HCT116 (cell line): ENCODE measurements at regions not wholly inside any gene's neighbourhood (a gene's known extent, or its start where the extent isn't known, plus 50 kb on each side); places are given as distances from the start of the nearest gene placed in this dataset.

Experiments used
- ATAC-seq: fragments of 200-7000 bp; cut with Tn5 transposase; 2 replicates; pipeline ENCODE4 v1.9.1; 2020; ENCODE audit warnings: mild to moderate bottlenecking, moderate library complexity
- BruUV-seq: library from RNA; stranded (reverse); fragments of 400-500 nt; replicated peaks from 2 replicates; lab custom pipeline; 2021; lab: Mats Ljungman, UMichigan
- CTCF ChIA-PET: fragments of 300-600 bp; sonication (Branson Sonifier 250); formaldehyde crosslinking; loops from one replicate; lab custom pipeline; 2021; ENCODE audit warnings: antibody characterized with exemption; lab: Charles Lee
- POLR2A ChIA-PET: fragments of 300-600, 350-600 bp; sonication (Branson Sonifier 250); formaldehyde crosslinking; loops from one replicate; lab custom pipeline; 2021; ENCODE audit warnings: antibody characterized with exemption; lab: Charles Lee
- RAD21 ChIA-PET, 2 experiments: fragments of 300-600 bp; sonication (Branson Sonifier 250); formaldehyde crosslinking; loops; one replicate each; lab custom pipeline; 2023; ENCODE audit warnings: low total read pairs in 2 of 2; ENCODE audit not compliant: uncharacterized antibody in 2 of 2, unreplicated experiment in 2 of 2, low non-redundant PET in 1 of 2; lab: Charles Lee
- DNase-seq: peaks from one replicate; pipeline ENCODE4 v3.0.0-alpha.2; 2010; ENCODE audit warnings: low read depth, low spot score
- H2AFZ ChIP-seq: fragments of 200-600 bp; shearing (Covaris generic), sonication (generic); 2 replicates; pipeline ENCODE4 v1.6.1; 2017; ENCODE audit warnings: low read depth, mixed run types, mixed read lengths, antibody characterized with exemption, low read length; ENCODE audit not compliant: poor library complexity, severe bottlenecking
- H3K27ac ChIP-seq: 2 replicates; pipeline ENCODE4 v1.5.1; 2012; ENCODE audit warnings: low read depth, low read length
- H3K27me3 ChIP-seq: fragments of 200-600 bp; sonication (generic); 2 replicates; pipeline ENCODE4 v1.6.1; 2016; ENCODE audit warnings: mixed run types, low read length, mixed read lengths; ENCODE audit not compliant: insufficient read depth
- H3K36me3 ChIP-seq, 2 experiments: fragments of 200-500 bp in 1 of 2; fragments of 200-600 bp in 1 of 2; sonication (Bioruptor generic) in 1 of 2; sonication (generic) in 1 of 2; 2 replicates each; pipeline versions ENCODE4 v1.5.1 to v1.6.1; 2014 to 2016; ENCODE audit warnings: low read length in 2 of 2, inconsistent platforms in 1 of 2, mixed read lengths in 1 of 2, mixed run types in 1 of 2; ENCODE audit not compliant: insufficient read depth in 2 of 2, control insufficient read depth in 1 of 2
- H3K4me1 ChIP-seq, 2 experiments: fragments of 200-600 bp in 1 of 2; sonication (generic) in 1 of 2; 2 replicates each; pipeline versions ENCODE4 v1.5.1 to v1.6.1; 2012 to 2017; ENCODE audit warnings: low read length in 2 of 2, inconsistent platforms in 1 of 2, mild to moderate bottlenecking in 1 of 2, mixed read lengths in 1 of 2, mixed run types in 1 of 2, moderate library complexity in 1 of 2; ENCODE audit not compliant: insufficient read depth in 2 of 2, control insufficient read depth in 1 of 2
- H3K4me2 ChIP-seq: fragments of 200-600 bp; sonication (generic); 2 replicates; pipeline ENCODE4 v1.6.1; 2017; ENCODE audit warnings: mixed run types, low read length, mixed read lengths
- H3K4me3 ChIP-seq, 2 experiments: fragments of 200-600 bp in 1 of 2; sonication (generic) in 1 of 2; replicated peaks in 1 of 2; 2 replicates each; pipeline ENCODE4 v1.5.1; 2011 to 2016; ENCODE audit warnings: low read length in 2 of 2, control low read depth in 1 of 2, low read depth in 1 of 2, mild to moderate bottlenecking in 1 of 2, mixed read lengths in 1 of 2, mixed run types in 1 of 2
- H3K79me2 ChIP-seq: fragments of 200-600 bp; sonication (generic); 2 replicates; pipeline ENCODE4 v1.6.1; 2017; ENCODE audit warnings: mild to moderate bottlenecking, mixed run types, low read length, moderate library complexity, mixed read lengths; ENCODE audit not compliant: insufficient read depth
- H3K9ac ChIP-seq: fragments of 200-600 bp; sonication (generic); 2 replicates; pipeline ENCODE4 v1.6.1; 2016; ENCODE audit warnings: low read length, mixed read lengths
- H3K9me2 ChIP-seq: fragments of 200-600 bp; sonication (generic), shearing (Covaris generic); 2 replicates; pipeline ENCODE4 v1.6.1; 2017; ENCODE audit warnings: mixed run types, mild to moderate bottlenecking, moderate library complexity; ENCODE audit not compliant: insufficient read depth
- H3K9me3 ChIP-seq, 2 experiments: fragments of 200-500 bp in 1 of 2; fragments of 200-600 bp in 1 of 2; sonication (Bioruptor generic) in 1 of 2; sonication (generic) in 1 of 2; 2 replicates each; pipeline ENCODE4 v1.6.1; 2014 to 2017; ENCODE audit warnings: low read length in 2 of 2, mixed read lengths in 2 of 2, inconsistent platforms in 1 of 2, low read depth in 1 of 2, mild to moderate bottlenecking in 1 of 2, mixed run types in 1 of 2, moderate library complexity in 1 of 2; ENCODE audit not compliant: control insufficient read depth in 1 of 2, insufficient read depth in 1 of 2
- H4K20me1 ChIP-seq: fragments of 200-600 bp; sonication (generic), shearing (Covaris generic); 2 replicates; pipeline ENCODE4 v1.6.1; 2017; ENCODE audit warnings: mixed run types, mild to moderate bottlenecking, moderate library complexity; ENCODE audit not compliant: insufficient read depth
- ATF3 ChIP-seq: IDR thresholded peaks from 2 replicates; pipeline ENCODE4 v1.6.1; 2012
- CTCF ChIP-seq, 3 experiments: fragments of 200-600 bp in 1 of 3; sonication (generic) in 1 of 3; IDR thresholded peaks in 2 of 3; conservative IDR thresholded peaks in 1 of 3; 2 replicates each; pipeline ENCODE4 v1.5.1; 2012 to 2017; ENCODE audit warnings: low read depth in 2 of 3, low read length in 2 of 3, antibody characterized with exemption in 1 of 3, borderline replicate concordance in 1 of 3, control low read depth in 1 of 3, mild to moderate bottlenecking in 1 of 3, mixed read lengths in 1 of 3, mixed run types in 1 of 3, moderate library complexity in 1 of 3; ENCODE audit not compliant: insufficient read depth in 1 of 3
- EGR1 ChIP-seq: IDR thresholded peaks from 2 replicates; pipeline ENCODE4 v1.6.1; 2012; ENCODE audit warnings: low read depth
- EZH2 ChIP-seq: fragments of 200-600 bp; sonication (generic); IDR thresholded peaks from 2 replicates; pipeline ENCODE4 v1.6.1; 2017; ENCODE audit warnings: antibody characterized with exemption, mixed run types
- EZH2phosphoT487 ChIP-seq: fragments of 200-600 bp; IDR thresholded peaks from 2 replicates; pipeline ENCODE4 v1.6.1; 2018; ENCODE audit warnings: antibody characterized with exemption, borderline replicate concordance
- SIN3A ChIP-seq: IDR thresholded peaks from 2 replicates; pipeline ENCODE4 v1.6.1; 2012; ENCODE audit warnings: low read depth
- SP1 ChIP-seq: IDR thresholded peaks from 2 replicates; pipeline ENCODE4 v1.6.1; 2012; ENCODE audit warnings: low read depth
- SRF ChIP-seq: IDR thresholded peaks from 2 replicates; pipeline ENCODE4 v1.6.1; 2012; ENCODE audit warnings: low read depth
- TCF7L2 ChIP-seq: IDR thresholded peaks from 2 replicates; pipeline ENCODE4 v1.7.0; 2011; ENCODE audit warnings: borderline replicate concordance, inconsistent platforms; ENCODE audit not compliant: insufficient read depth, insufficient read length; ENCODE audit errors: extremely low read depth
- YY1 ChIP-seq: IDR thresholded peaks from 2 replicates; pipeline ENCODE4 v1.6.1; 2011; ENCODE audit warnings: low read length, low read depth, moderate library complexity, mild to moderate bottlenecking; ENCODE audit not compliant: insufficient replicate concordance; ENCODE audit errors: extremely low read depth
- ZBTB33 ChIP-seq: IDR thresholded peaks from 2 replicates; pipeline ENCODE4 v1.6.1; 2011; ENCODE audit warnings: mild to moderate bottlenecking, low read length, moderate library complexity; ENCODE audit not compliant: insufficient replicate concordance; ENCODE audit errors: extremely low read depth
- ZFX ChIP-seq: fragments of 450-650 bp; IDR thresholded peaks from 2 replicates; pipeline ENCODE4 v1.6.1; 2017
- intact Hi-C: fragments of 100-400 bp; cut with micrococcal nuclease; formaldehyde crosslinking; loops from 2 replicates; pipeline ENCODE4 v1.10.0; 2022

- H3K27me3 ChIP-seq, result no peaks in the 10 kb centered on the region
- ATAC-seq, result no peak
- CTCF ChIA-PET, result no interaction called here
- peaks cover 0 to 4% of the 10 kb centered on the region in 2 experiments; a peak in 2 of 4 replicates for H3K4me1 ChIP-seq
- H3K9me3 ChIP-seq, result no peaks in the 10 kb centered on the region
- no peak overlapping the region for H2AFZ ChIP-seq
- no peak overlapping the region for H3K9ac ChIP-seq
- POLR2A ChIA-PET, result no interaction called here
- no peaks in the 10 kb centered on the region for H4K20me1 ChIP-seq
- TF ChIP-seq EZH2, result no peak
- TF ChIP-seq, all 23 proteins: peak for 0
- Histone ChIP-seq H3K9me2 (no peaks in the 10 kb centered on the region), H3K36me3 (no peaks in the 10 kb centered on the region), H3K27ac (no peak overlapping the region), H3K4me3 (no peak overlapping the region), H3K4me2 (no peak overlapping the region), H3K79me2 (no peaks in the 10 kb centered on the region)
- no peak for DNase-seq
- RAD21 ChIA-PET, result no interaction called here
- BruUV-seq, result no TSS peak
- intact Hi-C loops, result no loop called here
These were observed 131.2 kb downstream of the URB2 start for GRCh38 chr1:229757226-229757625.

GRCh38 chr1:229758101-229759036 lies 132.3 kb downstream of the URB2 start:
- ATAC-seq, result no peak
- Histone ChIP-seq H3K36me3 (no peaks in the 10 kb centered on the region), H3K4me3 (no peak overlapping the region), H3K9me3 (no peaks in the 10 kb centered on the region), H3K9me2 (no peaks in the 10 kb centered on the region), H4K20me1 (no peaks in the 10 kb centered on the region), H3K4me2 (no peak overlapping the region), H3K4me1 (peaks cover 0 to 4% of the 10 kb centered on the region in 2 experiments; a peak in 2 of 4 replicates), H3K79me2 (no peaks in the 10 kb centered on the region), H3K27ac (no peak overlapping the region), H3K27me3 (0 out of 2 replicates have a peak, but pooled peaks cover under 1% of the 10 kb centered on the region), H2AFZ (no peak overlapping the region), H3K9ac (no peak overlapping the region)
- ChIA-PET RAD21 (no interaction called here), POLR2A (no interaction called here), CTCF (no interaction called here)
- no peak for DNase-seq
- no peak for TF ChIP-seq SIN3A
- no peak for TF ChIP-seq TCF7L2
- TF ChIP-seq YY1, result no peak
- TF ChIP-seq SRF, result no peak
- TF ChIP-seq EZH2phosphoT487, result no peak
- no peak for TF ChIP-seq EZH2
- no peak for TF ChIP-seq ATF3
- TF ChIP-seq ZBTB33, result no peak
- TF ChIP-seq EGR1, result no peak
- no peak for TF ChIP-seq SP1
- no peak for TF ChIP-seq CTCF (IDR thresholded peaks at IDR 0.05 in 2 of 3, conservative IDR thresholded peaks at IDR 0.05 in 1 of 3; ENCODE audit: borderline replicate concordance in 1 of 3, insufficient read depth in 1 of 3, low read depth in 2 of 3, low read length in 2 of 3)
- TF ChIP-seq ZFX, result no peak
- intact Hi-C loops, result no loop called here
- no TSS peak for BruUV-seq
